H9 (cell line): ENCODE measurements at regions not wholly inside any gene's neighbourhood (a gene's known extent, or its start where the extent isn't known, plus 50 kb on each side); places are given as distances from the start of the nearest gene placed in this dataset.

Experiments used
- DNase-seq: peaks from one replicate; pipeline ENCODE4 v3.0.0-alpha.2; 2017
- H2AFZ ChIP-seq: one replicate; pipeline ENCODE4 v1.6.1; 2013; ENCODE audit warnings: mild to moderate bottlenecking, low read length, control low read depth, moderate library complexity
- H2AK5ac ChIP-seq: 2 replicates; pipeline ENCODE4 v1.6.1; 2013; ENCODE audit warnings: low read length, control low read depth, mixed read lengths; ENCODE audit not compliant: insufficient read length
- H2BK120ac ChIP-seq: one replicate; pipeline ENCODE4 v1.6.1; 2013; ENCODE audit warnings: low read depth, mild to moderate bottlenecking, low read length, control low read depth, inconsistent platforms; ENCODE audit not compliant: poor library complexity, severe bottlenecking
- H2BK12ac ChIP-seq: 2 replicates; pipeline ENCODE4 v1.6.1; 2013; ENCODE audit warnings: low read length, control low read depth, mixed read lengths, low read depth; ENCODE audit not compliant: insufficient read length
- H2BK15ac ChIP-seq: 2 replicates; pipeline ENCODE4 v1.6.1; 2013; ENCODE audit warnings: low read depth, low read length, control low read depth
- H2BK20ac ChIP-seq: one replicate; pipeline ENCODE4 v1.6.1; 2013; ENCODE audit warnings: low read depth, mild to moderate bottlenecking, low read length, control low read depth, inconsistent platforms; ENCODE audit not compliant: poor library complexity, severe bottlenecking
- H2BK5ac ChIP-seq: 2 replicates; pipeline ENCODE4 v1.6.1; 2013; ENCODE audit warnings: low read length, control low read depth, mixed read lengths; ENCODE audit not compliant: insufficient read length
- H3K14ac ChIP-seq: 2 replicates; pipeline ENCODE4 v1.6.1; 2013; ENCODE audit warnings: low read length, control low read depth; ENCODE audit not compliant: insufficient read depth
- H3K18ac ChIP-seq: 2 replicates; pipeline ENCODE4 v1.6.1; 2013; ENCODE audit warnings: low read depth, mild to moderate bottlenecking, mixed read lengths, low read length, control low read depth; ENCODE audit not compliant: insufficient read length
- H3K23ac ChIP-seq: 2 replicates; pipeline ENCODE4 v1.6.1; 2013; ENCODE audit warnings: low read length, control low read depth, mixed read lengths, low read depth; ENCODE audit not compliant: insufficient read length
- H3K23me2 ChIP-seq: 2 replicates; pipeline ENCODE4 v1.6.1; 2013; ENCODE audit warnings: low read depth, mild to moderate bottlenecking, mixed read lengths, low read length, control low read depth; ENCODE audit not compliant: insufficient read length, poor library complexity, severe bottlenecking
- H3K27ac ChIP-seq: 2 replicates; pipeline ENCODE4 v1.5.1; 2013; ENCODE audit warnings: low read length, control low read depth, mixed read lengths, low read depth; ENCODE audit not compliant: insufficient read length
- H3K27me3 ChIP-seq: 2 replicates; pipeline ENCODE4 v1.6.1; 2013; ENCODE audit warnings: low read length, control low read depth, inconsistent platforms; ENCODE audit not compliant: insufficient read depth
- H3K4ac ChIP-seq: 2 replicates; pipeline ENCODE4 v1.6.1; 2013; ENCODE audit warnings: low read depth, mild to moderate bottlenecking, control low read depth, inconsistent platforms, low read length, moderate library complexity
- H3K4me1 ChIP-seq: 2 replicates; pipeline ENCODE4 v1.6.1; 2013; ENCODE audit warnings: low read length, control low read depth, inconsistent platforms; ENCODE audit not compliant: insufficient read depth
- H3K4me2 ChIP-seq: 2 replicates; pipeline ENCODE4 v1.6.1; 2013; ENCODE audit warnings: low read length, control low read depth, mixed read lengths; ENCODE audit not compliant: insufficient read length, insufficient read depth
- H3K56ac ChIP-seq: 2 replicates; pipeline ENCODE4 v1.6.1; 2013; ENCODE audit warnings: low read depth, mild to moderate bottlenecking, mixed read lengths, low read length, control low read depth; ENCODE audit not compliant: insufficient read length
- H3K79me1 ChIP-seq: 2 replicates; pipeline ENCODE4 v1.6.1; 2013; ENCODE audit warnings: low read depth, mild to moderate bottlenecking, moderate library complexity, low read length, control low read depth, inconsistent platforms; ENCODE audit not compliant: insufficient read depth, poor library complexity, severe bottlenecking
- H3K79me2 ChIP-seq: 2 replicates; pipeline ENCODE4 v1.6.1; 2013; ENCODE audit warnings: low read length, control low read depth, inconsistent platforms; ENCODE audit not compliant: insufficient read depth
- H3K9ac ChIP-seq: 2 replicates; pipeline ENCODE4 v1.6.1; 2013; ENCODE audit warnings: low read length, control low read depth, mixed read lengths; ENCODE audit not compliant: insufficient read length; ENCODE audit errors: extremely low read depth
- H3K9me3 ChIP-seq: one replicate; pipeline ENCODE4 v1.6.1; 2013; ENCODE audit warnings: low read depth, low read length, inconsistent platforms; ENCODE audit not compliant: control insufficient read depth
- H3T11ph ChIP-seq: one replicate; pipeline ENCODE4 v1.6.1; 2013; ENCODE audit warnings: mild to moderate bottlenecking, low read length, control low read depth, inconsistent platforms
- H4K20me1 ChIP-seq: one replicate; pipeline ENCODE4 v1.6.1; 2013; ENCODE audit not compliant: control insufficient read depth, insufficient read length, insufficient read depth
- H4K5ac ChIP-seq: 2 replicates; pipeline ENCODE4 v1.6.1; 2013; ENCODE audit warnings: low read depth, mild to moderate bottlenecking, mixed read lengths, low read length, control low read depth; ENCODE audit not compliant: insufficient read length
- H4K8ac ChIP-seq: replicated peaks from 2 replicates; pipeline ENCODE4 v1.6.1; 2013; ENCODE audit warnings: low read length, control low read depth, mixed read lengths, low read depth; ENCODE audit not compliant: insufficient read length
- H4K91ac ChIP-seq: 2 replicates; pipeline ENCODE4 v1.6.1; 2013; ENCODE audit warnings: low read depth, mild to moderate bottlenecking, moderate library complexity, mixed read lengths, low read length, control low read depth; ENCODE audit not compliant: insufficient read length
- H3K27ac Mint-ChIP-seq, 3 experiments: 2 replicates in 2 of 3; 3 replicates in 1 of 3; pipeline ENCODE4 v1.8.0; 2020 to 2021; ENCODE audit warnings: mixed read lengths in 3 of 3, mild to moderate bottlenecking in 1 of 3, moderate library complexity in 1 of 3
- H3K27me3 Mint-ChIP-seq: 2 replicates; pipeline ENCODE4 v1.8.0; 2021; ENCODE audit warnings: low read depth, mild to moderate bottlenecking, moderate library complexity, mixed read lengths
- H3K36me3 Mint-ChIP-seq, 3 experiments: 2 replicates in 2 of 3; 3 replicates in 1 of 3; pipeline ENCODE4 v1.8.0; 2020 to 2021; ENCODE audit warnings: low read depth in 3 of 3, mixed read lengths in 3 of 3; ENCODE audit not compliant: insufficient read depth in 1 of 3
- H3K4me1 Mint-ChIP-seq, 2 experiments: 2 replicates each; pipeline ENCODE4 v1.8.0; 2020; ENCODE audit warnings: mixed read lengths in 2 of 2
- H3K4me3 Mint-ChIP-seq, 2 experiments: 2 replicates in 1 of 2; 3 replicates in 1 of 2; pipeline ENCODE4 v1.8.0; 2020 to 2021; ENCODE audit warnings: mild to moderate bottlenecking in 2 of 2, mixed read lengths in 2 of 2, moderate library complexity in 1 of 2
- H3K9me3 Mint-ChIP-seq, 2 experiments: 2 replicates in 1 of 2; 3 replicates in 1 of 2; pipeline ENCODE4 v1.8.0; 2020; ENCODE audit warnings: mild to moderate bottlenecking in 2 of 2, mixed read lengths in 2 of 2, moderate library complexity in 1 of 2
- WGBS: extraction: QIAGEN DNeasy Blood & Tissue Kit; methylation state at CpG from one replicate; pipeline ENCODE4 v1.1.7; 2013; ENCODE audit warnings: missing lambda C conversion rate, low lambda C conversion rate, mixed read lengths; ENCODE audit not compliant: insufficient read length; ENCODE audit errors: extremely low coverage; 5-methylcytosine and 5-hydroxymethylcytosine counted together
- TF ChIP-seq, protein P1 (sequence below): fragments of 200-600 bp; sonication (generic); conservative IDR thresholded peaks from 3 replicates; pipeline ENCODE4 v1.8.0; 2021; ENCODE audit warnings: antibody characterized with exemption, mild to moderate bottlenecking

DNA sequence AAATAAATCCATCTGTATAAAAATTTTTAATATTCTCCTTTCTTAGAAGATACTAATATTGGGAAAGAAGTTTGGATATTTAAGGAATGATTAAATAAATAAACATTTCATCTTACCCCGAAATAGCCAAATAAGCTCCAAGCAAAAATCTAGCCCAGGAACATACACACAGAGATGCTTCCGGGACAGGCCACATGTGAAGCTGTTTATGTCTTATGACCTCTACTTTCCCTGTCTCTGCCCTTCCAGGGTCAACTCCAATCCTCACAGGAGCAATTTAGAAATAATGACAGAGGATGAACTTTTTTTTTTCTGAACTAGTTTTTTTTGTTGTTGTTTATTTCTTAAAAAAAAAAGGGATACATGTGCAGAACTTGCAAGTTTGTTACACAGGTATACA is 89.4 kb downstream of the BTG1 start:
- DNase-seq = no peak
- Histone ChIP-seq H2BK12ac (no peak overlapping the region), H4K8ac (no peak overlapping the region), H3K9ac (no peak overlapping the region), H2BK5ac (no peak overlapping the region), H4K20me1 (no peaks in the 10 kb centered on the region), H2AK5ac (no peak overlapping the region), H3K27me3 (no peaks in the 10 kb centered on the region), H3K23me2 (no peaks in the 10 kb centered on the region), H2BK20ac (peak overlapping the region; percentile 45), H2AFZ (no peak overlapping the region), H3K79me1 (no peaks in the 10 kb centered on the region), H2BK15ac (no peak overlapping the region), H3K4ac (no peak overlapping the region), H4K91ac (no peak overlapping the region), H2BK120ac (no peak overlapping the region), H3K18ac (no peak overlapping the region), H4K5ac (no peak overlapping the region), H3K23ac (no peak overlapping the region), H3K27ac (no peak overlapping the region), H3K4me2 (no peak overlapping the region), H3K56ac (no peak overlapping the region), H3K14ac (no peak overlapping the region), H3T11ph (no peak overlapping the region), H3K9me3 (no peaks in the 10 kb centered on the region), H3K4me1 (no peaks in the 10 kb centered on the region), H3K79me2 (no peaks in the 10 kb centered on the region)
- Mint-ChIP-seq H3K4me3 (no peak overlapping the region), H3K27ac (no peak overlapping the region), H3K36me3 (peaks cover 0 to 4% (median 1%) of the 10 kb centered on the region in 3 experiments; a peak in 4 of 7 replicates), H3K4me1 (peaks cover 0 to 6% of the 10 kb centered on the region in 2 experiments; a peak in 1 of 4 replicates), H3K9me3 (peaks cover 6 to 7% of the 10 kb centered on the region in 2 experiments; a peak in 3 of 5 replicates), H3K27me3 (no peaks in the 10 kb centered on the region)
- TF ChIP-seq, protein P1, sequence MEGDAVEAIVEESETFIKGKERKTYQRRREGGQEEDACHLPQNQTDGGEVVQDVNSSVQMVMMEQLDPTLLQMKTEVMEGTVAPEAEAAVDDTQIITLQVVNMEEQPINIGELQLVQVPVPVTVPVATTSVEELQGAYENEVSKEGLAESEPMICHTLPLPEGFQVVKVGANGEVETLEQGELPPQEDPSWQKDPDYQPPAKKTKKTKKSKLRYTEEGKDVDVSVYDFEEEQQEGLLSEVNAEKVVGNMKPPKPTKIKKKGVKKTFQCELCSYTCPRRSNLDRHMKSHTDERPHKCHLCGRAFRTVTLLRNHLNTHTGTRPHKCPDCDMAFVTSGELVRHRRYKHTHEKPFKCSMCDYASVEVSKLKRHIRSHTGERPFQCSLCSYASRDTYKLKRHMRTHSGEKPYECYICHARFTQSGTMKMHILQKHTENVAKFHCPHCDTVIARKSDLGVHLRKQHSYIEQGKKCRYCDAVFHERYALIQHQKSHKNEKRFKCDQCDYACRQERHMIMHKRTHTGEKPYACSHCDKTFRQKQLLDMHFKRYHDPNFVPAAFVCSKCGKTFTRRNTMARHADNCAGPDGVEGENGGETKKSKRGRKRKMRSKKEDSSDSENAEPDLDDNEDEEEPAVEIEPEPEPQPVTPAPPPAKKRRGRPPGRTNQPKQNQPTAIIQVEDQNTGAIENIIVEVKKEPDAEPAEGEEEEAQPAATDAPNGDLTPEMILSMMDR = no peak
- no CpG with 5 or more reads among the region's 2 CpGs for WGBS
